Gastroesophageal sphincter (tissue), 4 donors: ENCODE measurements at regions not wholly inside any gene's neighbourhood (a gene's known extent, or its start where the extent isn't known, plus 50 kb on each side); places are given as distances from the start of the nearest gene placed in this dataset.
"Not testable (repeated sequence)": the region's sequence is repeated elsewhere in the genome, so short reads cannot be mapped to it uniquely, and the experiment has no call there.

ENCODE experiments used
- ATAC-seq: fragments of 150-250 bp; one replicate; pipeline ENCODE4 v1.9.1; 2016; ENCODE audit warnings: mild to moderate bottlenecking, moderate library complexity
- H3K27ac ChIP-seq, 4 donors: fragments of 200-600 bp; sonication (generic) in 3 of 4; 1 replicate in 3 of 4; 2 replicates in 1 of 4; pipeline ENCODE4 v1.5.1; 2016 to 2019
- H3K27me3 ChIP-seq: fragments of 200-600 bp; sonication (generic); one replicate; pipeline ENCODE4 v1.5.1; 2019
- H3K36me3 ChIP-seq, 2 donors: fragments of 200-600 bp; sonication (generic); one replicate each; pipeline ENCODE4 v1.5.1; 2019; ENCODE audit warnings: control low read depth in 1 of 2
- H3K4me1 ChIP-seq, 3 donors: fragments of 200-600 bp; sonication (generic); 1 replicate in 2 of 3; 2 replicates in 1 of 3; pipeline ENCODE4 v1.5.1; 2016 to 2019; ENCODE audit warnings: control low read depth in 2 of 3
- H3K4me3 ChIP-seq, 2 donors: fragments of 200-600 bp; sonication (generic); one replicate each; pipeline ENCODE4 v1.5.1; 2019; ENCODE audit warnings: mild to moderate bottlenecking in 1 of 2, moderate library complexity in 1 of 2
- H3K9me3 ChIP-seq, 3 donors: fragments of 200-600 bp; sonication (generic); one replicate each; pipeline ENCODE4 v1.5.1; 2017 to 2019; ENCODE audit warnings: control low read depth in 2 of 3
- EP300 ChIP-seq: sonication (generic); formaldehyde crosslinking; IDR thresholded peaks from one replicate; pipeline ENCODE4 v1.6.1; 2017; ENCODE audit warnings: antibody characterized with exemption, mild to moderate bottlenecking
- POLR2A ChIP-seq, 2 donors: fragments of 450-650 bp; IDR thresholded peaks; one replicate each; pipeline ENCODE4 v1.6.1; 2017; ENCODE audit warnings: antibody characterized with exemption in 2 of 2, mild to moderate bottlenecking in 2 of 2, moderate library complexity in 1 of 2
- POLR2AphosphoS5 ChIP-seq: sonication (generic); formaldehyde crosslinking; IDR thresholded peaks from one replicate; pipeline ENCODE4 v1.6.1; 2017; ENCODE audit warnings: antibody characterized with exemption
- WGBS, 2 donors: methylation state at CpG; one replicate each; pipeline ENCODE4 v1.1.5; 2018; ENCODE audit warnings: low coverage in 1 of 2; 5-methylcytosine and 5-hydroxymethylcytosine counted together
- TF ChIP-seq, protein P1 (sequence below), 4 experiments: fragments of 200-600 bp in 2 of 4; fragments of 450-650 bp in 2 of 4; sonication (generic) in 1 of 4; IDR thresholded peaks; one replicate each; pipeline ENCODE4 v1.5.1; 2017 to 2019; ENCODE audit warnings: antibody characterized with exemption in 4 of 4, mild to moderate bottlenecking in 2 of 4, moderate library complexity in 2 of 4

DNA sequence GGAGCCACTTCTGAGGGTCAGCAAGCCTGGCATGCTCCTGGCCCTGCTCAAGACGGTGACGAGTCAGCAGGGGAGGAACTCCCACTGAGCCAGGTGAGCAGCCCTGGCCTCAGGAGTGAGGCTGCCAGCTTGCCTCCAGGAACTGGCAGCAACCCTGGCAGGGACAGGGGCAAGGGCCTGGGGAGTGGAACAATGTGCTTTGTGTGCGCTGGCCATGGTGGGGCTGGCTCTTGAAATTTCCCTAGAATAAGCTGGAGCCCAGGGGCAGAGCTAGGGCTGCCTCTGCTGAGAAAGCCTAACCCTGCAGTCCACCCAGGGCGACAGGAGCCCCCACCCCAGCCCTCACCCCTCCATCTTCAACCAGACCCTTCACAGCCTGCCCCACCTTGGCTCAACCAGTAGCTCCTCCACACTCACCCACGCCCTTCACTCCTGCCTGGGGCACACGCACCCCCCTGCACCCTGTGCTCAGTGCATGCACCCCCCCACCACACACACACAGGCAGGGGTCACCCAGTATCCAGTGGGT is 88.0 kb downstream of the MRPL14 start:
- 100% methylated on average over 1 of the region's 6 CpGs; no CpG with 5 or more reads in 1 of the 2 donors for WGBS, 2 donors
- Histone ChIP-seq H3K9me3 (no peaks in the 10 kb centered on the region), H3K27ac (peak overlapping the region in 1 of 4 donors; percentile 88), H3K27me3 (no peaks in the 10 kb centered on the region), H3K4me1 (peaks cover 2 to 46% (median 28%) of the 10 kb centered on the region in 3 donors), H3K4me3 (no peak overlapping the region), H3K36me3 (no peaks in the 10 kb centered on the region)
- ATAC-seq = no peak
- no peak for TF ChIP-seq POLR2A (IDR thresholded peaks at IDR 0.05)
- no peak for TF ChIP-seq POLR2AphosphoS5
- TF ChIP-seq, protein P1, sequence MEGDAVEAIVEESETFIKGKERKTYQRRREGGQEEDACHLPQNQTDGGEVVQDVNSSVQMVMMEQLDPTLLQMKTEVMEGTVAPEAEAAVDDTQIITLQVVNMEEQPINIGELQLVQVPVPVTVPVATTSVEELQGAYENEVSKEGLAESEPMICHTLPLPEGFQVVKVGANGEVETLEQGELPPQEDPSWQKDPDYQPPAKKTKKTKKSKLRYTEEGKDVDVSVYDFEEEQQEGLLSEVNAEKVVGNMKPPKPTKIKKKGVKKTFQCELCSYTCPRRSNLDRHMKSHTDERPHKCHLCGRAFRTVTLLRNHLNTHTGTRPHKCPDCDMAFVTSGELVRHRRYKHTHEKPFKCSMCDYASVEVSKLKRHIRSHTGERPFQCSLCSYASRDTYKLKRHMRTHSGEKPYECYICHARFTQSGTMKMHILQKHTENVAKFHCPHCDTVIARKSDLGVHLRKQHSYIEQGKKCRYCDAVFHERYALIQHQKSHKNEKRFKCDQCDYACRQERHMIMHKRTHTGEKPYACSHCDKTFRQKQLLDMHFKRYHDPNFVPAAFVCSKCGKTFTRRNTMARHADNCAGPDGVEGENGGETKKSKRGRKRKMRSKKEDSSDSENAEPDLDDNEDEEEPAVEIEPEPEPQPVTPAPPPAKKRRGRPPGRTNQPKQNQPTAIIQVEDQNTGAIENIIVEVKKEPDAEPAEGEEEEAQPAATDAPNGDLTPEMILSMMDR (IDR thresholded peaks at IDR 0.05) = no peak
- TF ChIP-seq EP300 = no peak

DNA sequence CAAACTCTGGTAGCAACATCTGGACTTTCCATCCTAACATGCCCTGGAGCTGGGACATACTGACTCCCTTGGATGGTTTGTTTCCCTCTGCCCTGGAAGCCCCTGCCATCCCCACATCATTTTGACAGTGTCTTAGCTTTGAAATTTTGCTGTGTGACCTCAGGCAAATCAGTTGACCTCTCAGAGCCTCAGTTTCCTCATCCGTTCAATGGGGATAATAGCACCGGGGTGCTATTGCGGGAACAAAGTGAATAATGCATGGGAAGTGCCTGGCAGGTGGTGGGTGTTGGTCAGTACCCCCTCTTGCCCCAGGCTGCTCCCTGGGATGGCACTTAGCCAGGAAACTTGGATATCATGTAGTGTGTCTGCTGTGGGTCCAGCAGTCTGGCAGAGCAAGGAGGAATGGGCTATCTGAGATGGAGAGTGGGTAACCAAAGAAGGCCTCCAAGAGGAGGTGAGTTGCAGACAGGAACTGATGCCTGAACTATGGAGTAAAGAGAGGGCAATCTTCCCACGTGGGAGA is 88.6 kb downstream of the MRPL14 start:
- no peaks in the 10 kb centered on the region for H3K9me3 ChIP-seq
- WGBS, 2 donors = 88 to 100% methylated on average over 1 to 4 of the region's 4 CpGs
- H3K27me3 ChIP-seq = no peaks in the 10 kb centered on the region
- H3K4me1 ChIP-seq = peaks cover 2 to 39% (median 23%) of the 10 kb centered on the region in 3 donors
- no peak for ATAC-seq
- no peak for TF ChIP-seq POLR2AphosphoS5
- TF ChIP-seq, protein P1 (IDR thresholded peaks at IDR 0.05) = no peak
- no peak for TF ChIP-seq POLR2A (IDR thresholded peaks at IDR 0.05)
- TF ChIP-seq EP300 = no peak
- no peak overlapping the region for H3K4me3 ChIP-seq
- no peak overlapping the region for H3K27ac ChIP-seq
- H3K36me3 ChIP-seq = no peaks in the 10 kb centered on the region

DNA sequence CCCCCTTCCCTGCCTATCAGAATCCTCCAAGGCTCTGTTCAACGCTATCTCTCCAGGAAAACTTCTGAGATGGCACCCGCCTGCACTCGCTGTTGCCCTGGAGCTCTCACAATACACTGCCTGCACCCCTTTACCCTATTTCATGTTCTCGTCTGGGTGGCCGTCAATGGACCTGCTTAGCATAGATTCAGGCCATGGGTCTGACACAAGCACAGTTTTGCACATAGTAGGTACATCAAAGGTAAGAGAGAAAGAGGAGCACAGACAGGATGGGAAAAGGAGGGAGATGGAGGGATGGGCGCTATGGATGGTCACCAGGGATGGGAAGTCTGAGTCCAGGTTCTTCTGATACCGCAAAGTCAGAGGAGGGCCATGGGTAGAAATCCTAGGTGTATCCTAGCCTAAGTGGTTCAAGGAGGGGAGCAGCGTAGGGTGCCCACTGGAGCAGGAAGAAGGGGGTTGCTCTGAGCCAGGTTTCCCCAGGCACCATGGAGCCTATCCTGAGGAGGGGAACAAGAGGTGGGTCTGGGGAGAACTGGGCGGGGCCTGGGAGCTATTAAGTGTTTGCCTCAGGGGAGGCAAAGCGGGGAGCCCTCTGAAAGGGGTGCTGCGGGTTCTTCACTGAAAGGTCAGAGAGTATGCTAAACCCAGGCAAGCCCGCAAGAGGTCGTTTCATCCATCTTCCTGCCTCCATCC is 89.3 kb downstream of the MRPL14 start:
- Histone ChIP-seq H3K36me3 (no peaks in the 10 kb centered on the region), H3K4me1 (peaks cover 2 to 33% (median 17%) of the 10 kb centered on the region in 3 donors), H3K27ac (no peak overlapping the region), H3K4me3 (no peak overlapping the region), H3K27me3 (no peaks in the 10 kb centered on the region), H3K9me3 (no peaks in the 10 kb centered on the region)
- TF ChIP-seq POLR2A (IDR thresholded peaks at IDR 0.05) (no peak), POLR2AphosphoS5 (no peak), EP300 (no peak)
- TF ChIP-seq, protein P1 (IDR thresholded peaks at IDR 0.05) = no peak
- ATAC-seq = no peak
- WGBS, 2 donors = 93 to 95% methylated on average over 2 to 8 of the region's 13 CpGs

DNA sequence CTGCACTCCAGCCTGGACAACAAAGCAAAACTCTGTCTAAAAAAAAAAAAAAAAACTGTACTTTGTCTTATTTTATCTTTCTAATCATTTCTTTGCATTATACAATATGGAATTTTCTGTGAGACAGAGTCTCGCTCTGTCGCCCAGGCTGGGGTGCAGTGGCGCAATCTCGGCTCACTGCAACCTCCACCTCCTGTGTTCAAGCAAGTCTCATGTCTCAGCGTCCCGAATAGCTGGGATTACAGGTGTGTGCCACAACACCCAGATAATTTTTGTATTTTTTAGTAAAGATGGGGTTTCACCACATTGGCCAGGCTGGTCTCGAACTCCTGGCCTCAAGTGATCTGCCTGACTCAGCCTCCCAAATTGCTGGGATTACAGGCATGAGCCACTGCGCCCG is 90.0 kb downstream of the MRPL14 start:
- H3K36me3 ChIP-seq, H3K27me3 ChIP-seq, H3K9me3 ChIP-seq, ATAC-seq, H3K27ac ChIP-seq, H3K4me3 ChIP-seq: not testable (repeated sequence)
- peaks cover 2 to 26% (median 10%) of the 10 kb centered on the region in 3 donors for H3K4me1 ChIP-seq
- WGBS, 2 donors = 96 to 100% methylated on average over 6 to 9 of the region's 9 CpGs

DNA sequence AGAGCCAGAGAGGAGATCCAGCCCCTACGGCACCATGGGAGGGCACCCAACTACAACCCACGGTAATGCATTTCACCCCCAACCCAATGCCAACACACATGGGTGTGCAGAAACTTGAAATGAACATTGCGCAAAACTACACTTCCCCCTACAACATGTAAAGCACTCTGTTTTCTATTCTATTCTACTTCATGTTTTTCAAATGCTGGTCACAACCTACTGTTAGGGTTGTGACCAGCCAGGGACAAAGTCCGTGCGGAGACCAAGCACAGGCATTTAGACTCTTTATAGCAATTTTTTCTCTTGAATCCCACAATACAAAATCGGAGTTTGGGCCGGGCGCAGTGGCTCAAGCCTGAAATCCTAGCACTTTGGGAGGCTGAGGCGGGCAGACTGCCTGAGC is 90.6 kb downstream of the MRPL14 start:
- Histone ChIP-seq H3K9me3 (no peaks in the 10 kb centered on the region), H3K27me3 (no peaks in the 10 kb centered on the region), H3K4me1 (peaks cover under 1 to 20% (median 6%) of the 10 kb centered on the region in 3 donors), H3K27ac (no peak overlapping the region), H3K4me3 (no peak overlapping the region), H3K36me3 (no peaks in the 10 kb centered on the region)
- TF ChIP-seq, protein P1 (IDR thresholded peaks at IDR 0.05) = no peak
- TF ChIP-seq POLR2A (IDR thresholded peaks at IDR 0.05) (no peak), EP300 (no peak), POLR2AphosphoS5 (no peak)
- 87 to 96% methylated on average over 3 to 9 of the region's 9 CpGs for WGBS, 2 donors
- no peak for ATAC-seq
